ENCODE measurements at regions not wholly inside any gene's neighbourhood (a gene's known extent, or its start where the extent isn't known, plus 50 kb on each side); places are given as distances from the start of the nearest gene placed in this dataset.
"Not testable (repeated sequence)": the region's sequence is repeated elsewhere in the genome, so short reads cannot be mapped to it uniquely, and the experiment has no call there.

GRCh38 chr6:28008053-28008452, 51.0 kb downstream of the OR2B6 start:
- TF ChIP-seq CTCF (IDR thresholded peaks at IDR 0.05; ENCODE audit: control insufficient read depth, extremely low read depth, insufficient read depth), result no peak
- no peak for DNase-seq (ENCODE audit: low read depth)
- H3K4me3 ChIP-seq (ENCODE audit: low read depth, low read length), result no peak overlapping the region

GRCh38 chr6:28010526-28010925, 53.5 kb downstream of the OR2B6 start:
- no peak overlapping the region for H3K4me3 ChIP-seq (ENCODE audit: low read depth, low read length)
- peak; percentile 23 for DNase-seq (ENCODE audit: low read depth)
- no peak for TF ChIP-seq CTCF (IDR thresholded peaks at IDR 0.05; ENCODE audit: control insufficient read depth, extremely low read depth, insufficient read depth)

GRCh38 chr6:28011722-28012121, 54.7 kb downstream of the OR2B6 start:
- no peak for TF ChIP-seq CTCF (IDR thresholded peaks at IDR 0.05; ENCODE audit: control insufficient read depth, extremely low read depth, insufficient read depth)
- no peak overlapping the region for H3K4me3 ChIP-seq (ENCODE audit: low read depth, low read length)
- no peak for DNase-seq (ENCODE audit: low read depth)

DNA sequence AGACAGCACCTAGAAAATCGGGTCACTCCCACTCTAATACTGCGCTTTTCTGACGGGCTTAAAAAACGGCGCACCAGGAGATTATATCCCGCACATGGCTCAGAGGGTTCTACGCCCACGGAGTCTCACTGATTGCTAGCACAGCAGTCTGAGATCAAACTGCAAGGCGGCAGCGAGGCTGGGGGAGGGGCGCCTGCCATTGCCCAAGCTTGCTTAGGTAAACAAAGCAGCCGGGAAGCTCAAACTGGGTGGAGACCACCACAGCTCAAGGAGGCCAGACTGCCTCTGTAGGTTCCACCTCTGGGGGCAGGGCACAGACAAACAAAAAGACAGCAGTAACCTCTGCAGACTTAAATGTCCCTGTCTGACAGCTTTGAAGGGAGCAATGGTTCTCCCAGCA, 59.4 kb upstream of the ZNF165 start:
- H3K4me3 ChIP-seq (ENCODE audit: low read depth, low read length); DNase-seq (ENCODE audit: low read depth): not testable (repeated sequence)

- DNase-seq (ENCODE audit: low read depth), result not testable (repeated sequence)
These were observed 57.7 kb upstream of the ZNF165 start for GRCh38 chr6:28022707-28023106.

More at GRCh38 chr6:28022707-28023106, 57.7 kb upstream of the ZNF165 start:
- H3K4me3 ChIP-seq (ENCODE audit: low read depth, low read length), result not testable (repeated sequence)

All from LNCaP clone FGC (cell line).